Endodermal cell (in vitro differentiated cells): ENCODE measurements at regions not wholly inside any gene's neighbourhood (a gene's known extent, or its start where the extent isn't known, plus 50 kb on each side); places are given as distances from the start of the nearest gene placed in this dataset.
A peak's percentile ranks its signal among the peaks of the same experiment; 100 is the strongest.

ENCODE experiments used
- DNase-seq: peaks from one replicate; pipeline ENCODE4 v3.0.0-alpha.2; 2017
- H3K27ac ChIP-seq: 2 replicates; pipeline ENCODE4 v1.5.1; 2013; ENCODE audit warnings: mild to moderate bottlenecking, low read depth, low read length, moderate library complexity
- H3K27me3 ChIP-seq: 2 replicates; pipeline ENCODE4 v1.6.1; 2013; ENCODE audit warnings: mild to moderate bottlenecking, low read length, moderate library complexity; ENCODE audit not compliant: insufficient read depth, control insufficient read depth, poor library complexity, severe bottlenecking
- H3K36me3 ChIP-seq: 2 replicates; pipeline ENCODE4 v1.7.0; 2013; ENCODE audit warnings: mild to moderate bottlenecking, low read length, moderate library complexity; ENCODE audit not compliant: control insufficient read depth, insufficient read depth
- H3K4me1 ChIP-seq: one replicate; pipeline ENCODE4 v1.7.0; 2013; ENCODE audit warnings: low read length; ENCODE audit not compliant: control insufficient read depth, insufficient read depth
- H3K4me3 ChIP-seq: 2 replicates; pipeline ENCODE4 v1.5.1; 2013; ENCODE audit warnings: mild to moderate bottlenecking, low read length, moderate library complexity
- H3K9ac ChIP-seq: 2 replicates; pipeline ENCODE4 v1.6.1; 2013; ENCODE audit warnings: mild to moderate bottlenecking, low read length, moderate library complexity; ENCODE audit not compliant: poor library complexity, severe bottlenecking; ENCODE audit errors: extremely low read depth
- H3K9me3 ChIP-seq: 2 replicates; pipeline ENCODE4 v1.6.1; 2013; ENCODE audit warnings: mild to moderate bottlenecking, low read length, moderate library complexity; ENCODE audit not compliant: control insufficient read depth
- H3K27ac Mint-ChIP-seq: 2 replicates; pipeline ENCODE4 v1.8.0; 2020; ENCODE audit warnings: mixed read lengths
- H3K27me3 Mint-ChIP-seq: 2 replicates; pipeline ENCODE4 v1.8.0; 2021; ENCODE audit warnings: mild to moderate bottlenecking, mixed read lengths; ENCODE audit not compliant: insufficient read depth
- H3K36me3 Mint-ChIP-seq: 2 replicates; pipeline ENCODE4 v1.8.0; 2020; ENCODE audit warnings: low read depth, mixed read lengths
- H3K4me1 Mint-ChIP-seq: 2 replicates; pipeline ENCODE4 v1.8.0; 2020; ENCODE audit warnings: mixed read lengths
- H3K4me3 Mint-ChIP-seq: 2 replicates; pipeline ENCODE4 v1.8.0; 2020; ENCODE audit warnings: mild to moderate bottlenecking, moderate library complexity, mixed read lengths
- H3K9me3 Mint-ChIP-seq: 2 replicates; pipeline ENCODE4 v1.8.0; 2020; ENCODE audit warnings: mild to moderate bottlenecking, mixed read lengths
- WGBS, 2 experiments: methylation state at CpG; one replicate each; pipeline versions ENCODE4 v1.1.5 to v1.1.7; 2013; ENCODE audit warnings: missing lambda C conversion rate in 2 of 2, mixed read lengths in 1 of 2; ENCODE audit not compliant: insufficient coverage in 1 of 2, insufficient read length in 1 of 2; 5-methylcytosine and 5-hydroxymethylcytosine counted together
- TF ChIP-seq, protein P1 (sequence below): fragments of 200-600 bp; sonication (generic); conservative IDR thresholded peaks from 2 replicates; pipeline ENCODE4 v1.5.0; 2021; ENCODE audit warnings: antibody characterized with exemption, mild to moderate bottlenecking

DNA sequence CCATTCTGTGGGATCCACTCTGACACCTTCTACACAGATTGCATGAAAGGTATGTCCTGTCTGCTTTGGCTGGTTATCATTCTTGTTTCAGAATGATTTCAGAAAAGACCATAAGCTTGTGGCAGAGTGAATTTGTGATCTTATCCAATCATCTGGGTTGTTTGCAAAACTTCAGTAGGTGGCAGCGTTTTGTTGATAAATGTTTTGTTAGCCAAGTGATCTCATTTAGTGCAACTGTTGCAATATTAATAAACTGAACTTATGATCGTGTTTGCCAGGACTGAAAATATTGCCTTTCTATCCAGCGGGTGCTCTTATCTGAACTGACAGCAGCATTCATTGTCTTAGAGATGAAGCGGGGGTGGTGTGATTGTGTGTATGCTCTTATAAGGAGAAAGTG, 613.2 kb upstream of the NOX3 start:
- 88 to 90% methylated on average over 4 of the region's 4 CpGs for WGBS, 2 experiments
- Histone ChIP-seq H3K4me1 (no peaks in the 10 kb centered on the region), H3K4me3 (no peak overlapping the region), H3K9me3 (no peaks in the 10 kb centered on the region), H3K36me3 (no peaks in the 10 kb centered on the region), H3K27me3 (no peaks in the 10 kb centered on the region), H3K9ac (no peak overlapping the region), H3K27ac (no peak overlapping the region)
- Mint-ChIP-seq H3K4me1 (peaks cover 6% of the 10 kb centered on the region), H3K36me3 (no peaks in the 10 kb centered on the region), H3K4me3 (no peak overlapping the region), H3K9me3 (no peaks in the 10 kb centered on the region), H3K27me3 (no peaks in the 10 kb centered on the region), H3K27ac (no peak overlapping the region)
- DNase-seq, result peak; percentile 41
- TF ChIP-seq, protein P1, sequence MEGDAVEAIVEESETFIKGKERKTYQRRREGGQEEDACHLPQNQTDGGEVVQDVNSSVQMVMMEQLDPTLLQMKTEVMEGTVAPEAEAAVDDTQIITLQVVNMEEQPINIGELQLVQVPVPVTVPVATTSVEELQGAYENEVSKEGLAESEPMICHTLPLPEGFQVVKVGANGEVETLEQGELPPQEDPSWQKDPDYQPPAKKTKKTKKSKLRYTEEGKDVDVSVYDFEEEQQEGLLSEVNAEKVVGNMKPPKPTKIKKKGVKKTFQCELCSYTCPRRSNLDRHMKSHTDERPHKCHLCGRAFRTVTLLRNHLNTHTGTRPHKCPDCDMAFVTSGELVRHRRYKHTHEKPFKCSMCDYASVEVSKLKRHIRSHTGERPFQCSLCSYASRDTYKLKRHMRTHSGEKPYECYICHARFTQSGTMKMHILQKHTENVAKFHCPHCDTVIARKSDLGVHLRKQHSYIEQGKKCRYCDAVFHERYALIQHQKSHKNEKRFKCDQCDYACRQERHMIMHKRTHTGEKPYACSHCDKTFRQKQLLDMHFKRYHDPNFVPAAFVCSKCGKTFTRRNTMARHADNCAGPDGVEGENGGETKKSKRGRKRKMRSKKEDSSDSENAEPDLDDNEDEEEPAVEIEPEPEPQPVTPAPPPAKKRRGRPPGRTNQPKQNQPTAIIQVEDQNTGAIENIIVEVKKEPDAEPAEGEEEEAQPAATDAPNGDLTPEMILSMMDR, result peak; percentile 11

DNA sequence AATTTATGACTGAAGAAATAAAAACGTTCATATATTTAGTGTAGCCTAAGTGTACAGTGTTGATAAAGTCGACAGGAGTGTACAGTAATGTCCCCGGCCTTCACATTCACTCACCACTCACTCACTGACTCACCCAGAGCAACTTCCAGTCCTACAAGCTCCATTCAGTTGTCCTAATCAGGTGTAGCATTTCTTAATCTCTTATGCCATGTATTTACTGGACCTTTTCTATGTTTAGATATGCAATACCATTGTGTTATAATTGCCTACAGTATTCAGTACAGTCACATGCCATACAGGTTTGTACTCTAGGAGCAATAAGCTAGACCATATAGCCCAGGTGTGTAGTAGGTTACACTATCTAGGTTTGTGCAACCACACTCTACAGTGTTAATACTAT, 610.2 kb upstream of the NOX3 start:
- Histone ChIP-seq H3K4me3 (no peak overlapping the region), H3K9ac (no peak overlapping the region), H3K36me3 (no peaks in the 10 kb centered on the region), H3K27me3 (no peaks in the 10 kb centered on the region), H3K9me3 (no peaks in the 10 kb centered on the region), H3K27ac (no peak overlapping the region), H3K4me1 (no peaks in the 10 kb centered on the region)
- no peaks in the 10 kb centered on the region for H3K9me3 Mint-ChIP-seq
- peaks cover 8% of the 10 kb centered on the region for H3K4me1 Mint-ChIP-seq
- no peaks in the 10 kb centered on the region for H3K27me3 Mint-ChIP-seq
- no peak for DNase-seq
- H3K36me3 Mint-ChIP-seq, result no peaks in the 10 kb centered on the region
- H3K27ac Mint-ChIP-seq, result no peak overlapping the region
- H3K4me3 Mint-ChIP-seq, result no peak overlapping the region
- 85 to 100% methylated on average over 2 to 3 of the region's 3 CpGs for WGBS, 2 experiments
- TF ChIP-seq, protein P1, result no peak

DNA sequence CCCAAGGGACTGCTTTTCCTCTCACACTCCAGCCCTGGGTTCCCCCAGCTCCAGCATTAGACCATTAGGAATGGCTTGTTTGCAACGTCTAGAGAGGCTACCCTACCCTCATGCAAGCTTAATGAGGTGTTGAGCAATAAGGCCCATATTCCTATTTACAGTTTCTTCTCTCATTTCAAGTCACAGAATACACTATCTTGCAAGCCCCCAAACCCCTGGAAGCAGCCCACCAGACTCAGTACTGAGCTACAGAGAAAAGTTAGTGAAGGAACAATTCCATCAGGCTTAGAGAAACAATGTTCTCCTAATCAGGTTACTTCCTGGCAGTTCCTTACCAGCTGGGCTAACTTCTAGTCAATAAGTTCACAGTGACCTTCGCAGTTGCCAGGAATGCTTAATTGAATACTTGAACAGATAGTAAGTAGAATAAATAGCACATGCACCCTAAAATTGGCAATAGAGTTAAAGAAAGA, 606.5 kb upstream of the NOX3 start:
- H3K36me3 ChIP-seq, result no peaks in the 10 kb centered on the region
- 82% methylated on average over 2 of the region's 2 CpGs; no CpG with 5 or more reads in 1 of the 2 experiments for WGBS, 2 experiments
- no peaks in the 10 kb centered on the region for H3K4me1 ChIP-seq
- H3K27ac Mint-ChIP-seq, result no peak overlapping the region
- H3K9me3 ChIP-seq, result no peaks in the 10 kb centered on the region
- H3K9me3 Mint-ChIP-seq, result no peaks in the 10 kb centered on the region
- H3K27me3 ChIP-seq, result no peaks in the 10 kb centered on the region
- H3K4me3 Mint-ChIP-seq, result no peak overlapping the region
- H3K4me3 ChIP-seq, result no peak overlapping the region
- H3K9ac ChIP-seq, result no peak overlapping the region
- DNase-seq, result no peak
- peaks cover 12% of the 10 kb centered on the region for H3K4me1 Mint-ChIP-seq
- no peaks in the 10 kb centered on the region for H3K36me3 Mint-ChIP-seq
- no peak overlapping the region for H3K27ac ChIP-seq
- TF ChIP-seq, protein P1, result no peak
- no peaks in the 10 kb centered on the region for H3K27me3 Mint-ChIP-seq
